BLaER1 (cell line): ENCODE measurements at regions not wholly inside any gene's neighbourhood (a gene's known extent, or its start where the extent isn't known, plus 50 kb on each side); places are given as distances from the start of the nearest gene placed in this dataset.
"Not testable (repeated sequence)": the region's sequence is repeated elsewhere in the genome, so short reads cannot be mapped to it uniquely, and the experiment has no call there.

Experiments
- H3K27ac ChIP-seq: shearing (Covaris generic); formaldehyde crosslinking; 2 replicates; pipeline ENCODE4 v1.8.1; 2022
- H3K27me3 ChIP-seq: shearing (Covaris generic); formaldehyde crosslinking; 2 replicates; pipeline ENCODE4 v1.8.1; 2022
- H3K36me3 ChIP-seq: shearing (Covaris generic); formaldehyde crosslinking; 2 replicates; pipeline ENCODE4 v1.8.1; 2022
- H3K4me1 ChIP-seq: shearing (Covaris generic); formaldehyde crosslinking; 2 replicates; pipeline ENCODE4 v1.8.1; 2022
- H3K4me2 ChIP-seq: shearing (Covaris generic); formaldehyde crosslinking; 2 replicates; pipeline ENCODE4 v1.8.1; 2022
- H3K4me3 ChIP-seq: shearing (Covaris generic); formaldehyde crosslinking; 2 replicates; pipeline ENCODE4 v1.8.1; 2022
- H3K9ac ChIP-seq: shearing (Covaris generic); formaldehyde crosslinking; 2 replicates; pipeline ENCODE4 v1.8.1; 2022
- H3K9me3 ChIP-seq: shearing (Covaris generic); formaldehyde crosslinking; 2 replicates; pipeline ENCODE4 v1.8.1; 2022
- H4K20me1 ChIP-seq: shearing (Covaris generic); formaldehyde crosslinking; 2 replicates; pipeline ENCODE4 v1.8.1; 2022
- Cebpa-rat ChIP-seq: shearing (Covaris generic); IDR thresholded peaks from 2 replicates; pipeline ENCODE4 v1.8.1; 2022

DNA sequence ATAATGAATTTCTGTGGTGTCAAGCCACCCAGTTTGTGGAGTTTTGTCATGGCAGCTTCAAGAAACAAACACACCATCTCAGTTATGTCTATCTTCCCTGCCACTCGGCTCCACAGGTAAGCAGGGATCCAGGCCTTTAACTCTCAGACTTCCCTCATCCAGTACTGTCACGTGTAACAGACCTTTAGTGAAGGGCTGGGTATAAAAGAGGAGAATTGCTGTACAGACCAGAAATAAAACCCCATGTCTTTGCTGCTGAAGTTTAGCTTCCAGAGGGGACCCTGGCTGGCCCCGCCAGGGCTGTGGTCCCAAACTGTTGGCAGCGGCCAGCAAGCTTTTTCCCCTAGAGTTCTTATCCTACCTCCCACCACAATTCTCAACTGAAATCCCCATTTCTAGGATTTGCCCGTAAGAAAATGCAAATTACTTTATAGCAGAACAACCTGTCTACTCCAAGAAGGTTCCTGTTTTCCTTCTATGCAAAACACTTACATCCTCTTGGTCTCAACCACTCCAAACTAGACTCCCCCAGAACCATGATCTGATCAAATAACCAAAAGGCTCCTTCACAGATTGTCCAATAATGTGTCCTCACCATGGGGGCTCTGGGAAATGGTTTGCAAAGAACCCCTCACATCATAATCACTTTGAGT lies 438.0 kb upstream of the ID2 start:
- Histone ChIP-seq H3K4me2 (peak overlapping the region; percentile 18; the same call in 1 of the 2 replicates), H3K9me3 (peaks cover 35% of the 10 kb centered on the region), H3K9ac (no peak overlapping the region), H3K4me3 (no peak overlapping the region), H3K4me1 (peaks cover 40% of the 10 kb centered on the region), H3K27me3 (no peaks in the 10 kb centered on the region), H3K36me3 (no peaks in the 10 kb centered on the region), H3K27ac (no peak overlapping the region), H4K20me1 (no peaks in the 10 kb centered on the region)
- no peak for TF ChIP-seq Cebpa-rat

DNA sequence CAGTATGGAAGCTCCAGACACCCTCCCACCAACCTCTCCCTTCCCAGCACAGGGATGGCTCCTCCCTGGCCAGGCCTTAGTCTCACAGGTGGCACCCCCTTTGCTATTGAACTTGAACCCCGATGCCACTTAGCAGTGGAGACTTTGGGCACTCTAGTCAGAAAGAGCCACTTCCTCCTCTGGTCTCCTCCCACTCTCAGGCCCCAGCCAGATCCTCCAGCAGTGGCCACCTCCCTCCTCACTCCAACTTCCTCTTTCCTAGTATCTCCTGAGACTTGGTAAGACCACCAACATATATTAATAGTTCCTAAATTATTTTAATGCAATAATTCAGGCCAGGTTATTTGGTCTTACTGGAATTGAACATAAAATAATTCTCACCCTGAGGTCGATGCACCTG lies 437.2 kb upstream of the ID2 start:
- H3K27ac ChIP-seq: no peak overlapping the region

DNA sequence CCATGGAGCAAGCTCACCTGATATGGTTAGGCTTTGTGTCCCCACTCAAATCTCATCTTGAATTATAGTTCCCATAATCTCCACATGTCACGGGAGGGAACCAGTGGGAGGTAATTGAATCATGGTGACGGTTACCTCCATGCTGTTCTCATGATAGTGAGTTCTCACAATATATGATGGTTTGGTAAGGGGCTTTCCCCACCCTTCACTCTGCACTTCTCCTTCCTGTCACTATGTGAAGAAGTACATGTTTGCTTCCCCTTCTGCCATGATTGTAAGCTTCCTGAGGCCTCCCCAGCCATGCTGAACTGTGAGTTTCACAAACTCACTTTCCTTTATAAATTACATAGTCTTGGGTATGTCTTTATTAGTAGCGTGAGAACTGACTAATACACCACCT lies 435.7 kb upstream of the ID2 start:
- Histone ChIP-seq H3K9ac (no peak overlapping the region), H3K4me1 (peaks cover 20% of the 10 kb centered on the region), H3K9me3 (peaks cover 51% of the 10 kb centered on the region), H3K4me3 (no peak overlapping the region), H3K27ac (no peak overlapping the region), H3K27me3 (no peaks in the 10 kb centered on the region), H3K36me3 (no peaks in the 10 kb centered on the region), H3K4me2 (no peak overlapping the region), H4K20me1 (no peaks in the 10 kb centered on the region)
- TF ChIP-seq Cebpa-rat: no peak

More for the DNA sequence above, 437.2 kb upstream of the ID2 start:
- Histone ChIP-seq H3K4me1 (peaks cover 32% of the 10 kb centered on the region), H3K4me2 (peak overlapping the region; percentile 18; the same call in 1 of the 2 replicates), H3K36me3 (no peaks in the 10 kb centered on the region), H3K9ac (no peak overlapping the region), H3K4me3 (no peak overlapping the region), H4K20me1 (no peaks in the 10 kb centered on the region), H3K27me3 (no peaks in the 10 kb centered on the region), H3K9me3 (peaks cover 36% of the 10 kb centered on the region)
- TF ChIP-seq Cebpa-rat: no peak

DNA sequence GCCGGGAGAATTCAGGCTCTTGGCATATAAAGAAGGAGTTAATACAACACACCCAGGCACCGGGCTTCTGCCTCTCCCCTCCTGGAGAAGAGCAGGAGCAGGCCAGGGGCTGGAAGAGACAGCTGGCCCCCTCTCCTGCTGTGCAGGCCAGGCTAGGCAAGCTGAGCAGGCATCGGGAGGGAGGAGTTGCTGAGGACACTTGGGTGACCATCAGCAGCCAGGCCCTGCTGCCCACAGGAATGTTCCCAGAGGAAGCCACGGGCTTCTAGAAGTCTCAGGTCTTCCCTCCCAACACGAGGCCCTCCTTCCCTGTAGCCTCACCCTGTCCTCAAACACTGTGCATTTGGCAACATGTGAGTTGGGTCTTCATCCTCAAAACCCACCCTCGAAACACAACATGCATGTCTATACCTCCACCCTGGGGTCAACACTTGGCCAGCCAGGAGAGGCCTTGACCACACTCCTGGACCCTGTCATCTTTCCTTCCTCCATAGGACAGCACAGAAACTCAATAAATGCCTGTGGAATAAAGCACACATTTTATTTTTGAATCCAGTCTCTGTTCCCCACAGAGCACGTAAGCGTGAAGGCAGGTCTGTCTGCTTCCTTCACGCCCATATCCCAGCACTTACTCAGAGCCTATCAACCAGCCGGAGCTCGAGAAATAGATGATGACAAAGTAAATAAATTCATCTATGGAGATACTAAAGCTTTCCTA lies 433.8 kb upstream of the ID2 start:
- no peak for TF ChIP-seq Cebpa-rat
- Histone ChIP-seq H3K4me2 (no peak overlapping the region), H3K27me3 (no peaks in the 10 kb centered on the region), H3K9me3 (peaks cover 56% of the 10 kb centered on the region), H3K4me1 (peaks cover 26% of the 10 kb centered on the region), H3K9ac (no peak overlapping the region), H3K36me3 (no peaks in the 10 kb centered on the region), H4K20me1 (no peaks in the 10 kb centered on the region), H3K4me3 (no peak overlapping the region), H3K27ac (no peak overlapping the region)

DNA sequence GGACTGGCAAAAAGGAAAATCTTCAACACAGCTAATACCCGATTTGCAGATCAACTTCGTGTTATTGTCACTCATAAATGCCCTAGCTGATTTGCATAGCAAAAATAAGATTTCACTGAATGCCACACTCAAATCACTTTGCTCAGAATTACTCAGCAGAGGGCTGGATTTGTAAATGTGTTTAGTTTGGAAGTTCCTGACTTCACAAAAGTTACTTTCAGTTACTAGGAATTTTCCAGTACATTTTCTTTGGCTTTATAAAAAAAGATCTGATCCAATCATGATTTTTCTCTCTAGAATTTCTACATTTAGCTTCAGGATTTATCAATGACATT lies 433.3 kb upstream of the ID2 start:
- Histone ChIP-seq H3K4me2 (no peak overlapping the region), H3K27ac (no peak overlapping the region), H3K4me3 (no peak overlapping the region), H3K9me3 (peaks cover 50% of the 10 kb centered on the region), H3K27me3 (no peaks in the 10 kb centered on the region), H3K36me3 (no peaks in the 10 kb centered on the region), H3K9ac (no peak overlapping the region), H4K20me1 (no peaks in the 10 kb centered on the region), H3K4me1 (peaks cover 31% of the 10 kb centered on the region)
- TF ChIP-seq Cebpa-rat: no peak

DNA sequence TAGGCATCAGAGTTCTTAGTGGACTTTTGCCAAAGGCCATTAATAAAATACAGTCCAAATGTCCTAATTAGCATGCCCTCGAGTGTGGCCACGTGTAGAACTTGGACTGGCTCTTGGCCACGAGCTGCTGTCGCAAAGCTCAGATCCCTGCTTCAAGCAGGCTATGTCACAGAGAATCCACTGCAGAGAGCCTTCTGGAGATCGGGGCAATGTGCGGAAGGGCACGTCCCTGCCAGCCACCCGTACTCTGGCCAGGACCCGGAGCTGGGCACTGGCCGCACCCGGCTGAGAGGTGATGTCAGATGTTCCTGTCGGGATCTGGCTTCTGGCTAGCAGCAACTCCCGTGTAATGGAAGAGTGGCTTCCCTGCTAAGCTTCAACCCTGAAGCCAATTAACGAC lies 432.7 kb upstream of the ID2 start:
- Histone ChIP-seq H3K27ac (no peak overlapping the region), H3K27me3 (no peaks in the 10 kb centered on the region), H3K4me3 (no peak overlapping the region), H3K9me3 (peaks cover 45% of the 10 kb centered on the region), H4K20me1 (no peaks in the 10 kb centered on the region), H3K4me2 (no peak overlapping the region), H3K4me1 (peaks cover 36% of the 10 kb centered on the region), H3K36me3 (no peaks in the 10 kb centered on the region), H3K9ac (no peak overlapping the region)
- TF ChIP-seq Cebpa-rat: no peak

DNA sequence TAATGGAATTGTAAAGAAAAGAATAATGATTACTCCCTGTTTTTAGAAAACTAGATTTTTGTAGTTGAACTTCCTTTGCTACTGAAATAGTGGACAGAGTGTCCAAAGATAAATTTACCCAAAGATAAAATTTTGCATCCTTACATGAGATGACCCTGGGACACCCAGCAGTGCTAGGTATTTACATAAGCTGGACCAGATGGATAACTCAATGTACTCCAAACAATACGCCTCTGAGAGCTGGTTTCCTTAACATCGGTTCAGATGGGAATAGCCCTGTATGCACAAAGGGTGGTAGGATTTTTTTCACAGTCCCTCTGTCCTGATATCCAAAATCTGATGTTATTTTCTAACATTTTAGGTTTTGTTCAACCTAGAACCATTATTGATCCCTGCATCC lies 432.1 kb upstream of the ID2 start:
- Histone ChIP-seq H3K27ac (no peak overlapping the region), H3K4me1 (peaks cover 32% of the 10 kb centered on the region), H3K9me3 (peaks cover 38% of the 10 kb centered on the region), H3K36me3 (no peaks in the 10 kb centered on the region), H4K20me1 (no peaks in the 10 kb centered on the region), H3K27me3 (no peaks in the 10 kb centered on the region), H3K4me2 (no peak overlapping the region), H3K9ac (no peak overlapping the region), H3K4me3 (no peak overlapping the region)
- TF ChIP-seq Cebpa-rat: no peak

DNA sequence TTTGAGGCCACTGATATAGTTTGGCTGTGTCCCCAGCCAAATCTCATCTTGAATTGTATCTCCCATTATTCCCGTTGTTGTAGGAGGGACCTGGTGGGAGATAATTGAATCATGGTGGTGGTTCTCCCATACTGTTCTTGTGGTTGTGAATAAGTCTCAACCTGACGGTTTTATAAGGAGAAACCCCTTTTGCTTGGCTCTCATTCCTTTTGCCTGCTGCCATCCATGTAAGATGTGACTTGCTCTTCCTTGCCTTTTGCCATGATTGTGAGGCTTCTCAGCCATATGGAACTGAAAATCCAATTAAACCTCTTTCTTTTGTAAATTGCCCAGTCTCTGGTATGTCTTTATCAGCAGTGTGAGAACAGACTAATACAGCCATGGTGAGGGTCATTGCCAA lies 431.6 kb upstream of the ID2 start:
- H3K4me1 ChIP-seq: peaks cover 27% of the 10 kb centered on the region
- H3K9ac ChIP-seq, H4K20me1 ChIP-seq, H3K27me3 ChIP-seq, H3K4me2 ChIP-seq, H3K27ac ChIP-seq, H3K4me3 ChIP-seq, H3K36me3 ChIP-seq: not testable (repeated sequence)
- peaks cover 35% of the 10 kb centered on the region for H3K9me3 ChIP-seq

DNA sequence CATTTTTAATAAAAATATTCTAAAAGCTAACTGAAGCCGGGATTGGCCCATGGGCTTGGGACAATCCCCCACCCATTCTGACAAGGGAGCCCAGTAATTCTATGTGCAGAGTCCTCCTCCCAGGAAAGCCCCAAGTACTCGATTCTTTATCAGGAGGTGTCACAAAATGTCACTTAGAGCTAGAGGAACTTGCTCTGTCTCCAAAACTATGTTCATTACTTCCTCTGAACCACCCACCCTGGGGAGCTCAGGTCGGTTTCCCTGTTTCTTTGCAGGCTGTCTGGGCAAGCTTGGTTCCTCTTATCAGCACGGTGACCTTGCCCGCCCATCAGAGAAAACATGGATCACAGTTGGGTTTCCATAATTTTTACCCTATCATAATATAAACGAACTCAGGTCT lies 430.6 kb upstream of the ID2 start:
- H3K4me1 ChIP-seq: peaks cover 27% of the 10 kb centered on the region
- H3K36me3 ChIP-seq: no peaks in the 10 kb centered on the region
- no peak overlapping the region for H3K4me2 ChIP-seq
- H3K9ac ChIP-seq: no peak overlapping the region
- H3K27me3 ChIP-seq: no peaks in the 10 kb centered on the region
- H3K27ac ChIP-seq: no peak overlapping the region
- H4K20me1 ChIP-seq: no peaks in the 10 kb centered on the region
- TF ChIP-seq Cebpa-rat: no peak
- no peak overlapping the region for H3K4me3 ChIP-seq
- H3K9me3 ChIP-seq: peaks cover 25% of the 10 kb centered on the region

DNA sequence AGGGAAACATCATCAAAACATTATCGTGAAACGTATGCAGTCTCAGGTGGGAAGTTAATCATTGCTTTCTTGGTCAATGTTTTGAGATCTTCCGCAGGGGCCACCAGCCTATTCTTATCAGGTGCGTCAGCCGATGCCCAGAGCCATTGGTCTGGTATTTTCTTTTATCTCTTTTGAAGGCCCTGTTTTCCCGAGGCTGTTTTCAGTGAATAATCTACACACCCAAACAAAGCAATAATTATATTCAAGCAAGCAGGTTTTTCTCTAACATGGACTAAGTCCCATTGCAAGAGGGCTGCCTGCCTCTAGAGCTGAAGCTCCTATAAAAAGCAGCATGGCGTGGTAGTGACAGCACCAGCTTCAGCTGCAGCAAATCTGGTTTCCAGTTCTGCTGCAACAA lies 430.0 kb upstream of the ID2 start:
- Histone ChIP-seq H3K27ac (no peak overlapping the region), H3K36me3 (no peaks in the 10 kb centered on the region), H3K4me3 (no peak overlapping the region), H4K20me1 (no peaks in the 10 kb centered on the region), H3K4me1 (peaks cover 27% of the 10 kb centered on the region), H3K9ac (no peak overlapping the region), H3K9me3 (peaks cover 22% of the 10 kb centered on the region), H3K4me2 (no peak overlapping the region), H3K27me3 (no peaks in the 10 kb centered on the region)
- TF ChIP-seq Cebpa-rat: no peak
